Heart right ventricle (tissue), 16 donors: ENCODE measurements at regions not wholly inside any gene's neighbourhood (a gene's known extent, or its start where the extent isn't known, plus 50 kb on each side); places are given as distances from the start of the nearest gene placed in this dataset.
A peak's percentile ranks its signal among the peaks of the same experiment; 100 is the strongest.

Experiments
- ATAC-seq, 8 donors: fragments of 200-7000 bp; cut with Tn5 transposase; one replicate each; pipeline ENCODE4 v1.9.1; 2020; ENCODE audit warnings: mild to moderate bottlenecking in 8 of 8, moderate library complexity in 8 of 8, moderate number of reproducible peaks in 1 of 8
- DNase-seq, 2 donors: peaks; one replicate each; pipeline ENCODE4 v3.0.0-alpha.2; 2020
- H3K27ac ChIP-seq, 10 donors: fragments of 200-600 bp; sonication (generic) in 2 of 10; one replicate each; pipeline versions ENCODE4 v1.5.0 to v1.8.0; 2020 to 2022; ENCODE audit warnings: mild to moderate bottlenecking in 3 of 10
- H3K27me3 ChIP-seq, 7 donors: fragments of 200-600 bp; one replicate each; pipeline ENCODE4 v1.8.0; 2021 to 2022; ENCODE audit warnings: mild to moderate bottlenecking in 2 of 7
- H3K36me3 ChIP-seq, 9 donors: fragments of 200-600 bp; sonication (generic) in 1 of 9; one replicate each; pipeline versions ENCODE4 v1.5.0 to v1.8.0; 2020 to 2022; ENCODE audit warnings: mild to moderate bottlenecking in 2 of 9
- H3K4me1 ChIP-seq, 9 donors: fragments of 200-600 bp; sonication (generic) in 1 of 9; one replicate each; pipeline versions ENCODE4 v1.5.0 to v1.8.0; 2020 to 2022; ENCODE audit warnings: mild to moderate bottlenecking in 4 of 9
- H3K4me3 ChIP-seq, 10 donors: fragments of 200-600 bp; sonication (generic) in 2 of 10; one replicate each; pipeline versions ENCODE4 v1.5.0 to v1.8.0; 2020 to 2022; ENCODE audit warnings: mild to moderate bottlenecking in 7 of 10, moderate library complexity in 2 of 10
- H3K9me3 ChIP-seq, 11 donors: fragments of 200-600 bp in 10 of 11; sonication (generic) in 2 of 11; one replicate each; pipeline versions ENCODE4 v1.5.0 to v1.8.0; 2013 to 2022; ENCODE audit warnings: mild to moderate bottlenecking in 2 of 11, control low read depth in 1 of 11, moderate library complexity in 1 of 11
- WGBS, 2 donors: extraction: QIAGEN DNeasy Blood & Tissue Kit; methylation state at CpG; one replicate each; pipeline ENCODE4 v1.1.7; 2013; ENCODE audit warnings: inconsistent platforms in 1 of 2; 5-methylcytosine and 5-hydroxymethylcytosine counted together
- intact Hi-C, 10 donors: fragments of 100-400 bp; cut with DNase I; formaldehyde crosslinking; loops; one replicate each; pipeline versions ENCODE4 v1.11.1 to v1.14.2; 2022
- TF ChIP-seq, protein P1 (sequence below), 9 donors: fragments of 200-600 bp; sonication (generic) in 2 of 9; IDR thresholded peaks; one replicate each; pipeline versions ENCODE4 v1.5.0 to v1.8.0; 2021 to 2022; ENCODE audit warnings: antibody characterized with exemption in 9 of 9, mild to moderate bottlenecking in 5 of 9, moderate library complexity in 1 of 9
- donor health status: Arrhythmogenic right ventricular cardiomyopathy.
- donor health status: ischemic (EF 13 %, LVEDD 7.1; RV severe dilation, severe dysfunction).
- donor health status: healthy with polysubstance abuse.
- donor health status: DM: no; HTN: yes; CAD: no.
- donor health status: DM: no; HTN: no; CAD: no.
- donor health status: ischemic (EF 25% LVEDD 6.9; RV normal size, moderate dysfunction).
- donor health status: ischemic (EF 25% LVEDD 5.7; RV mildly dilated, moderate dysfunction).
- donor health status: healthy.
- donor health status: DM: yes; HTN: yes; CAD: no.
- donor health status: Ischemic cardiomyopathy.
- donor health status: ischemic (EF 35%, LVEDD 5.7; RV mildly dilated, moderate dysfunction).
- donor health status: nonischemic (EF 11% LVEDD 7.7; RV severe dilation, severe dysfunction).
- donor health status: DM: yes; HTN: yes; CAD: no.
- donor health status: PGD.
- donor health status: ischemic (EF 29% LVEDD 5.4; RV normal size, mild dysfunction).
- donor health status: nonischemic (EF 23%, LVEDD 6.1; RV moderate dilation, normal function).

DNA sequence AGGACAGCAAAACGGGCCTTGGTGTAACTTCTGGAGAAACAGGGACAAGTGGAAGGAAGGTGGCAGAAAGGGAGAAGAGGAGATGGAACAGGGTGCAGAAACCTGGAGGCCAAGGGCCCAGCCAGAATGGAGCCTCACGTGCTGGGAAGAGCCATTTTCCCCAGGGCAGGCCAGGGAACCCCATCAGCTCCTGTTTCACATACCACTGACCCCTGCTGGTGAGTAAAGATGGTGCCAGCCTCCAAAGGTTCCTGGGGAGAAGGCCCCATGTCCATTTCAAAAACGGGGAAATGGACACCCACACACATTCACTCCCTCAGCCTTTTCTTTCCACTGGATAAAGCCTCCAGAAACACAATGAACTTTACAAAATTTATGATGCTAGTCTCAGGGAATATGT, 57.6 kb upstream of the JUN start:
- TF ChIP-seq, protein P1, sequence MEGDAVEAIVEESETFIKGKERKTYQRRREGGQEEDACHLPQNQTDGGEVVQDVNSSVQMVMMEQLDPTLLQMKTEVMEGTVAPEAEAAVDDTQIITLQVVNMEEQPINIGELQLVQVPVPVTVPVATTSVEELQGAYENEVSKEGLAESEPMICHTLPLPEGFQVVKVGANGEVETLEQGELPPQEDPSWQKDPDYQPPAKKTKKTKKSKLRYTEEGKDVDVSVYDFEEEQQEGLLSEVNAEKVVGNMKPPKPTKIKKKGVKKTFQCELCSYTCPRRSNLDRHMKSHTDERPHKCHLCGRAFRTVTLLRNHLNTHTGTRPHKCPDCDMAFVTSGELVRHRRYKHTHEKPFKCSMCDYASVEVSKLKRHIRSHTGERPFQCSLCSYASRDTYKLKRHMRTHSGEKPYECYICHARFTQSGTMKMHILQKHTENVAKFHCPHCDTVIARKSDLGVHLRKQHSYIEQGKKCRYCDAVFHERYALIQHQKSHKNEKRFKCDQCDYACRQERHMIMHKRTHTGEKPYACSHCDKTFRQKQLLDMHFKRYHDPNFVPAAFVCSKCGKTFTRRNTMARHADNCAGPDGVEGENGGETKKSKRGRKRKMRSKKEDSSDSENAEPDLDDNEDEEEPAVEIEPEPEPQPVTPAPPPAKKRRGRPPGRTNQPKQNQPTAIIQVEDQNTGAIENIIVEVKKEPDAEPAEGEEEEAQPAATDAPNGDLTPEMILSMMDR (IDR thresholded peaks at IDR 0.05), result peak in 7 of 9 donors; percentile 20 to 48 (median 30)
- WGBS, 2 donors, result 82% methylated on average over 3 of the region's 3 CpGs
- intact Hi-C loops, result no loop called here
- Histone ChIP-seq H3K27ac (no peak overlapping the region), H3K9me3 (no peaks in the 10 kb centered on the region), H3K4me3 (no peak overlapping the region), H3K36me3 (no peaks in the 10 kb centered on the region), H3K4me1 (peaks cover 0 to 5% (median 3%) of the 10 kb centered on the region in 9 donors), H3K27me3 (no peaks in the 10 kb centered on the region)
- ATAC-seq (peak in 1 of 8 donors; percentile 40), DNase-seq (no peak)

DNA sequence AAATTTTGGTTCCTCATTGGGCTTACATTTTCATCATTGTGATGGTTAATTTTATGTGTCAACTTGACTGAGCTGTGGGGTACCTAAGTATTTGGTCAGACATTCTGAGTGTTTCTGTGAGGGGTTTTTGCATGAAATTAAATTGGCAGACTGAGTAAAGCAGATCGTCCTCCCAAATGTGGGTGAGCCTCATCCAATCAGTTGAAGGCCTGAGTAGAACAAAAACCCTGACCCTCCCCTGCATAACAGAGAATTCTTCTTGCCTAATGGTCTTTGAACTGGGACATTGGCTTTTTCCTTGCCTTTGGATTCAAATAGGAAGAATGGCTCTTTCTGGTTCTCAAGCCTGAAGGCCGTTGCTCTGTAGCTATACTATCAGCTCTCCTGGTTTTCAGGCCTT, 59.1 kb upstream of the JUN start:
- Histone ChIP-seq H3K27ac (no peak overlapping the region), H3K4me3 (no peak overlapping the region), H3K27me3 (no peaks in the 10 kb centered on the region), H3K36me3 (no peaks in the 10 kb centered on the region), H3K4me1 (no peaks in the 10 kb centered on the region), H3K9me3 (no peaks in the 10 kb centered on the region)
- intact Hi-C loops, result no loop called here
- DNase-seq (no peak), ATAC-seq (no peak)
- WGBS, 2 donors, result 94 to 99% methylated on average over 2 of the region's 2 CpGs
- TF ChIP-seq, protein P1 (IDR thresholded peaks at IDR 0.05), result no peak

DNA sequence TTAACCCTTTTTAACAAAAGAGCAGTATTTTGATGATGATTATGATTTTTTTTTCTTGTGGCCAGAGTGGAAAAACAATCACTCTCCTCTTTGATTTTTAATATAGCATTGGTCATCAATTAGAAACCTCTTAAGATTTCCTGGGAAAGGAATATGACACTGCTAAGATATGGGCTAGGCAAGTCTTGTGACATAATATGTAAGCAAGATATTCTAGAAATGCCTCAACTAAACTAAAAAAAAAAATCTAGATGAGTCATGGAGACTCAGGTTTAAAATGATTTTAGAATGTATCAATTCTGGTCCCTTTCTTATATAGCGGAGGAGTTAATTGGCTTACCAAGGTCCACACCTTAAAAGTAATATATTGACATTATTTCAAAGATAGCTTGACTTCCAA, 60.3 kb upstream of the JUN start:
- no peaks in the 10 kb centered on the region for H3K36me3 ChIP-seq
- H3K4me3 ChIP-seq, result no peak overlapping the region
- WGBS, 2 donors, result 95 to 97% methylated on average over 1 of the region's 1 CpG
- ATAC-seq (no peak), DNase-seq (no peak)
- H3K27ac ChIP-seq, result no peak overlapping the region
- no peaks in the 10 kb centered on the region for H3K9me3 ChIP-seq
- peaks cover under 1 to 11% (median 9%) of the 10 kb centered on the region in 9 donors for H3K4me1 ChIP-seq
- TF ChIP-seq, protein P1 (IDR thresholded peaks at IDR 0.05), result no peak
- H3K27me3 ChIP-seq, result no peaks in the 10 kb centered on the region
- intact Hi-C loops, result no loop called here

DNA sequence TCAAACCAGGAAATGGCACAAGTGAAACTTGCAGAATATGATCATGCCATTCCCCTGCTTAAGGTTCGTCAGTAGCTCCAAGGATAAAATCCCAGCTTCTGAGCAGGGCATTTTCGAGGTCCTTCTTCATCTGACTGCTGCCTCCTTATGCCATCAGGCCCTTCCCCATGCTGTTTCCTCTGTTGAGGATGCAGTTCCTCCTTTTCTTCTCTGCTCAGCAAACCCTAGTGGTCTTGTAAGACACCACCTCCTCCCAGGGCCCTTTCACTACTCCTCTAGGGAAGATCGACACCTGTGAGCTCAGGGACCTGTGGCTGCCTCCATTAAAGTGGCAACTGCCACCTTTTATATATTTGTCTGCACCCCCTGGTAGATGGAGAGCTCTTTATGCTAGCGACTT, 62.1 kb upstream of the JUN start:
- Histone ChIP-seq H3K36me3 (no peaks in the 10 kb centered on the region), H3K27me3 (no peaks in the 10 kb centered on the region), H3K9me3 (no peaks in the 10 kb centered on the region), H3K4me3 (no peak overlapping the region), H3K27ac (no peak overlapping the region), H3K4me1 (peaks cover 3 to 21% (median 13%) of the 10 kb centered on the region in 9 donors)
- no peak for DNase-seq
- intact Hi-C loops, result no loop called here
- no peak for ATAC-seq
- 93 to 95% methylated on average over 4 of the region's 4 CpGs for WGBS, 2 donors
- TF ChIP-seq, protein P1 (IDR thresholded peaks at IDR 0.05), result no peak
